ENCODE measurements at regions not wholly inside any gene's neighbourhood (a gene's known extent, or its start where the extent isn't known, plus 50 kb on each side); places are given as distances from the start of the nearest gene placed in this dataset.

DNA sequence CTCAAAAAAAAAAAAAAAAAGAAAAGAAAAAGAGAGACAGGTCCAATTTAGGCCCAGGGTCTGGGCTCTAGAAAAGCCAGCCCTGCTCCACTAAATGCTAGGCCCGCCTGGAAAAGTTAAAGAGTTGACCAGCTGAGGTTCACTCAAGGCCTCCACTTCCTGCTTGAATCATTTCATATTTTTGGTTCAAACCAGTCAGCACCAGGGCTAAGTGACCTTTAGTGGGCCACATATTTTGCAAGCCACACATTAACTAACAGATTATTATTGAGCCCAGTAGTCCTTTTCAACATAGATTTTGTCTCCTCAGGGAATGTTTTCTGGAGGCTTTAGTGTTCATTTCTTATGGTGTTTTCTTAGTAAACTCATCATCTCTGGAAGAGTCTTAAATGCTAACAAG, 156.6 kb downstream of the TLR4 start:
- no peak for DNase-seq (ENCODE audit: low spot score)

GRCh38 chr9:117864385-117865057, 160.3 kb downstream of the TLR4 start:
- DNase-seq (ENCODE audit: low spot score) = no peak

GRCh38 chr9:117868594-117868993, 164.4 kb downstream of the TLR4 start:
- no peak for DNase-seq (ENCODE audit: low spot score)

DNA sequence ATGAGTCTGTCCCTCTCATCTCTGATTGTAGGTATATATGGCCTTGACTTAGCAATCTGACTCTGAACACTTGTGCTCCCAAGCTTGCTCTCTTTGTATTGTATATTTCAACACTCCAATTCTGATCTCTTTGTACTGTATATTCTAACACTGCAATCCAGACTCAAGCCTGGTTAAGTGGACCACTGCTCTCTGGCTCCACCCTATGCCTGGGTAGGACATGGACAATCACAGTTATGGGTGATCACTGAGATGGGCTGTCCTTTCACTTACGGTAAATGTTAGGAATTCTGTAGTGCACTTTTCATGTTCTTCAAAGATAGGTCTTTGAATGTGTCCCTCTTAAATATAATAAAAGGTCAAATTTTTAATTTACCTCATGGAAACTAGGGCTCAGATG, 165.1 kb downstream of the TLR4 start:
- no peak for DNase-seq (ENCODE audit: low spot score)

- DNase-seq (ENCODE audit: low spot score) = no peak
These were observed 165.5 kb downstream of the TLR4 start for GRCh38 chr9:117869712-117870111.

- DNase-seq (ENCODE audit: low spot score) = no peak
These were observed 169.5 kb downstream of the TLR4 start for GRCh38 chr9:117873664-117874063.

GRCh38 chr9:117875886-117876285, 171.7 kb downstream of the TLR4 start:
- no peak for DNase-seq (ENCODE audit: low spot score)

- no peak for DNase-seq (ENCODE audit: low spot score)
These were observed 178.0 kb downstream of the TLR4 start for GRCh38 chr9:117882171-117882570.

DNA sequence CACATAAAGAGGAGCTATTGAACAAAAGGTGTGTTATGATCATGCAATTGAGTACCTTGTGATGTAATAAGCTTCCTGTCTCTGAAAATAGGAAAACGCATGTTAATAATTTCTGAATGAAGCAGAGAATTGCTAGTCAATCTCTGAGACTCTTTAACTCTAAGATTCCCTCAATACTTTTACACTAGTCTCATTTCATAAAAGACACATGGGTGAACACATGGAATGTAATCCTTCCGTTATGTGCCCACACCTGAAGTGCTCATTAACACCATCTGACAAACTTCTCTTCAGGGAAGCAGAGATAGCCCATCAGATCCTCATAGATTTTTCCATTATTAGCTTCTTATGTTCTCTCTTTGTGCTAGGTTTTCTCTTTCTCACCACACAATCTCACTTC, 182.4 kb downstream of the TLR4 start:
- DNase-seq (ENCODE audit: low spot score) = no peak

GRCh38 chr9:117887383-117887782, 183.2 kb downstream of the TLR4 start:
- DNase-seq (ENCODE audit: low spot score) = no peak

GRCh38 chr9:117887941-117888340, 183.7 kb downstream of the TLR4 start:
- DNase-seq (ENCODE audit: low spot score) = no peak

- DNase-seq (ENCODE audit: low spot score) = no peak
These were observed 199.2 kb downstream of the TLR4 start for GRCh38 chr9:117903453-117903852.

- DNase-seq (ENCODE audit: low spot score) = no peak
These were observed 202.6 kb downstream of the TLR4 start for GRCh38 chr9:117906763-117907162.

DNA sequence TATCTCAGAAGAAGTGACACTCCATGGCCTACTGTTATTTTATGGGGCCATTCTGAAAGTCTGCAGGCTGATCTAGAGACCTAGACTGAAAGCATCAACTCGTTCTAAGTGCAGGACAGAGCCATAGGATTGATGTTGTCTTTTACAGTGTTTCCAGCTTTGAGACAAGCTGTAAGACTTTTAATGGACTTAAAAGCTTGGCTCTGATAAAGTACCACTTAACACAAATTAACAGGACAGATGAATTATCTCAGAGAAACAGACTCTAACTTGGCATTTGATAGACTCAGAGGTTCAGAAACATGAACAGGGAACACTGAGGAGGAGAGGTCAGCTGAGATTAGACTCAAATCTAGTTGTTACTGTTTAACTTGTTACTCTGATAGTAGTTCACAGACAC, 203.2 kb downstream of the TLR4 start:
- DNase-seq (ENCODE audit: low spot score) = no peak

- no peak for DNase-seq (ENCODE audit: low spot score)
These were observed 212.1 kb downstream of the TLR4 start for GRCh38 chr9:117916291-117916690.

- DNase-seq (ENCODE audit: low spot score) = no peak
These were observed 213.7 kb downstream of the TLR4 start for GRCh38 chr9:117917873-117918272.

- no peak for DNase-seq (ENCODE audit: low spot score)
These were observed 215.3 kb downstream of the TLR4 start for GRCh38 chr9:117919538-117919937.

DNA sequence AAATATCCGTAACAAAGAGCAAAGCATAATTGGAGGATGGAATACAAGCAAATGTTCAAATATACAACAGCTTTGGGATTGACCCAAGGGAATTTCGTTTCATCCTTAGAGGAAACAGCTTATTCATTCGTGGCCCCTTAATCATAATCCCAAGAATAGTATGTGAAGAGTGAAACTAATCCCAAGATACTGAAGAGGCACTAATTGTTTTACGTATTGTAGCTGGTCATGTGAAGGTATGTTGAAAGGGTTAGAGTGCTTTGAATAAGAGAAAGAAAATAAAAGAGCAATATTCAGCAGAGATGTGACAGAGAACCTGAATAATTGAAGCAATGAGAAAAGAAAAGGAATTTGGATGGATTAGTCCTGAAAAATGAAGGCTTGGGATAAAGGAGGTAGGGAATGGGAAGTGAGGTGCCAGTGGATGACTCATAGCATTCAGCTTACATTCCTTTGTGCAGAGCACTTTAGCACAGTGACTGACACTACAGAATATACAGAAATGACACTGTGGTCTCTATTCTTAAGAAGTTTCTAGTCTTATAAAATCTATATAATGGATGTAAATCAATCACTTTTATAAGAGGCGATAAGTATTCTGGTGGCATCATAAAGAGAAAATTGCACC, 221.9 kb downstream of the TLR4 start:
- no peak for DNase-seq (ENCODE audit: low spot score)

DNA sequence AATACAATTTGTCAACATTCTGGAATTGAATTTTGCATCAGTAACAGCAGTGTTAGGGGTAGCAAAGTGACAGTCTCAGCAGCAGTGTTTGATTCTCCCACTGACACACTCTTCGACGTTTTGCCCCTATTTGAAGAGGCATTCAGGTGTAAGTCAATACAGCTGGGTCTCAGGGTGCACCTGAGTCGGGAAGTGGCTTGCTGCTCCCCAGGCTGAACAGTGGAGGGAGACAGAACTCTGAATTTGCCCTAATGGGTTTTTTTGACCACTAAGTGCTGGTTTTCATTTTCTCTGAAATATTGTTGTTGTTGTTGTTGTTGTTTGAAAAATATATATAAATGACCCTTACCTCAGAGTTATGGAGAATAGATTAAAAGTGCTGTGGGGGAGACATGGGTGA, 223.2 kb downstream of the TLR4 start:
- no peak for DNase-seq (ENCODE audit: low spot score)

- no peak for DNase-seq (ENCODE audit: low spot score)
These were observed 225.7 kb downstream of the TLR4 start for GRCh38 chr9:117929868-117930267.

DNA sequence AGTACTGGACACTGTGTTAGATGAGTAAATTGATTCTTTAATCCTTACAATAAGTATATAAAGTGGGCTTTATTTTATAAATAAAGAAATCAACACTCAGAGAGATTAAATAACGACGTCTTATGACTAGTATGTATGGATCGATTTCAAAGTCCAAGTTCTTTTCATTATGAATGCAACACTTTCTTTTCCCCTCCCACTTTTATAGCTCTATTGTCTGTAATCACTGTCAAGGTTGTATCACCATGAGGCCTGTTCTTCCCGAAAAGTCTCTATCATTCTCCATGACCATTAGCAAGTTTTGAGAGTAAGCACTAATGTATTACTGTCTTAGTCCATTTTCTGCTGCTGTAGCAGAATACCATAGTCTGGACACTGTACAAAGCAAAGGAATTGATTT, 228.4 kb downstream of the TLR4 start:
- DNase-seq (ENCODE audit: low spot score) = no peak

DNA sequence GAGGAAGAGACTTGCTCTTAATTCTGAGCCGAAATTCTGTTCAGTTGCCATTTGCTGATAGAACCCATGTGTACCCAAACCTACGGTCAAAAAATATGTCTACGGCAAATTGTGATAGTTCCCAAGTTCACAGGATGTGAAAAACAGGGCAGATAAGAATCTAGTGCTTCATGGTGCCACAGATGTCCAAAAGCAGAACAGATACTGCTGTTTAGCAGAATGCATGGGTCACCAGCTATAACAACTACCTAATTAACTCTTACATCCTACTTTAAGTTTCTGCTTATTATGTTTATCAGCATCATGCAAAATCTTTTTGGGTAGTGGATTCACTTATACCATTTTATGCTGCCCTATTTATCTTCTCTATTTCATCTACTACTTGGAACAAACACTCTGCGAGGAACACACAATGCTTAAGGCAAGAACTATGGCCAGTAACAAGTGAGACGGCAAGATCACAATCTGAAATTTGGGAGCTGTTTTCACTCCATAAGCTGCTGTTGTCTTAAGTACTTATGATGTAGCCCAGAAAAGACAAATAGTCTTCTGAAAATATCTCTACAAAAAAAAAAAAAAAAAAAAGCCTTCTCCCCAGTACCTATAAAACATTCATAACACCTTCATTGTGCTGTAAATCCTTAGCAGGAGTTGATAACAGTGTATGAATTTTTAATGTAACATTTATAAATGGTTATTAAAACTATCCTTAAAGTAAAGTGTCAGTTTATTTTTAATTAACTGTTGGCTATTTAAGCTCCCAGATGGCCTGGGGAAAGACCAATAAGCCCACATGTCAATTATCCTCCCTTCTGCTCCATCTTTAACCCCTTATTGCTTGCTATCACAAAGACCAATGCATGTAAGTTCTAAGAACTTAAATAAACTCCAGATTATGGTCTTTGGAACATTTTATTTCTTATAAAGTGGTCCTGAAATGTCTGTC, 232.3 kb downstream of the TLR4 start:
- no peak for DNase-seq (ENCODE audit: low spot score)

DNA sequence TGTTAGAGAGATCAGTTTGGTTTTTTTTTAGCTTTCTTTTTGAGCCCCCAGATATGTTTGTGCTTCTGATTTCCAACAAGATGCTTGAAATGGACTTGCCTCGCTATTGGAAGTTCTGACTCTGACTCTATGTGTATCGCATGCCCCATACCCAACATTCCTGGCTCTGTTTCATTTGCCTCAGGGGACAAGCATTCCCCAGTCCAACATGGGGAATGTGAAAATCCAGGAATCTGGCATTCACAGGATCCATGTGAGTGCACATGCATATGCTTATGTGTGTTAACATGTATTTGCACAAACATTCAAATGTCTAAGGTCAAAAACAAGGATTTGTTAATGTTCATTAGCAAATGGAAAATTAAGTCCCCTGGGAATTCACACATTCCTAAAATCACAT, 233.9 kb downstream of the TLR4 start:
- DNase-seq (ENCODE audit: low spot score) = no peak

All from CD4-positive, alpha-beta T cell treated with Interleukin-2 at 100 ng/mL for 4 hours (primary cell).